H1 (cell line): ENCODE measurements at regions not wholly inside any gene's neighbourhood (a gene's known extent, or its start where the extent isn't known, plus 50 kb on each side); places are given as distances from the start of the nearest gene placed in this dataset.

ENCODE experiments used
- CTCF ChIA-PET: fragments of 300-600 bp; sonication (Branson Sonifier 250); formaldehyde crosslinking; loops from one replicate; lab custom pipeline; 2021; ENCODE audit not compliant: partially characterized antibody; lab: Charles Lee
- POLR2A ChIA-PET: fragments of 300-600 bp; sonication (Branson Sonifier 250); formaldehyde crosslinking; loops from one replicate; lab custom pipeline; 2021; ENCODE audit warnings: inconsistent platforms; ENCODE audit not compliant: partially characterized antibody; lab: Charles Lee
- DNase-seq, 2 experiments: peaks; one replicate each; pipeline versions ENCODE4 v3.0.0 to v3.0.0-alpha.2; 2010 to 2022; ENCODE audit warnings: low spot score in 2 of 2, low read depth in 1 of 2, mixed read lengths in 1 of 2
- FAIRE-seq: peaks from 2 replicates; lab custom pipeline; 2011; peaks lifted over from hg19 to GRCh38; lab: Jason Lieb, UNC
- H2AFZ ChIP-seq: 2 replicates; pipeline ENCODE4 v1.8.1; 2012; ENCODE audit warnings: low read length, inconsistent platforms
- H2AK5ac ChIP-seq: 2 replicates; pipeline ENCODE4 v1.6.1; 2013; ENCODE audit warnings: low read depth, low read length
- H2BK120ac ChIP-seq: replicated peaks from 2 replicates; pipeline ENCODE3; 2013; ENCODE audit warnings: low read depth, low read length, inconsistent platforms
- H2BK12ac ChIP-seq: 2 replicates; pipeline ENCODE4 v1.6.1; 2013; ENCODE audit warnings: low read depth, low read length
- H2BK15ac ChIP-seq: 2 replicates; pipeline ENCODE4 v1.6.1; 2013; ENCODE audit warnings: low read length
- H2BK20ac ChIP-seq: 2 replicates; pipeline ENCODE4 v1.6.1; 2013; ENCODE audit warnings: low read length
- H2BK5ac ChIP-seq: 2 replicates; pipeline ENCODE4 v1.6.1; 2013; ENCODE audit warnings: low read depth, low read length
- H3K14ac ChIP-seq: 2 replicates; pipeline ENCODE4 v1.6.1; 2013; ENCODE audit warnings: inconsistent platforms; ENCODE audit not compliant: insufficient read length
- H3K18ac ChIP-seq: 2 replicates; pipeline ENCODE4 v1.6.1; 2013; ENCODE audit warnings: low read length; ENCODE audit errors: extremely low read depth
- H3K23ac ChIP-seq: 2 replicates; pipeline ENCODE4 v1.6.1; 2013; ENCODE audit warnings: inconsistent platforms; ENCODE audit not compliant: insufficient read length
- H3K23me2 ChIP-seq: 2 replicates; pipeline ENCODE4 v1.6.1; 2013; ENCODE audit warnings: low read depth, low read length
- H3K27ac ChIP-seq: 2 replicates; pipeline ENCODE4 v1.6.1; 2011; ENCODE audit warnings: low read depth, low read length, inconsistent platforms
- H3K27me3 ChIP-seq, 4 experiments: replicated peaks in 1 of 4; 1 replicate in 1 of 4; 2 replicates in 3 of 4; pipeline versions ENCODE4 v1.6.1 to v1.8.1; 2011 to 2013; ENCODE audit warnings: low read length in 3 of 4, mild to moderate bottlenecking in 3 of 4, inconsistent platforms in 2 of 4, mixed read lengths in 2 of 4, moderate library complexity in 1 of 4; ENCODE audit not compliant: control insufficient read depth in 3 of 4, insufficient read depth in 3 of 4; ENCODE audit errors: extremely low read depth in 1 of 4
- H3K36me3 ChIP-seq, 4 experiments: 2 replicates each; pipeline versions ENCODE4 v1.6.1 to v1.8.1; 2011 to 2013; ENCODE audit warnings: mild to moderate bottlenecking in 4 of 4, low read length in 3 of 4, moderate library complexity in 2 of 4, control low read depth in 1 of 4, inconsistent platforms in 1 of 4; ENCODE audit not compliant: insufficient read depth in 4 of 4, control insufficient read depth in 2 of 4
- H3K4ac ChIP-seq: replicated peaks from 2 replicates; pipeline ENCODE3; 2013; ENCODE audit warnings: low read length, low read depth, mixed read lengths, inconsistent platforms; ENCODE audit not compliant: insufficient read length
- H3K4me1 ChIP-seq, 4 experiments: replicated peaks in 1 of 4; 1 replicate in 1 of 4; 2 replicates in 3 of 4; pipeline versions ENCODE4 v1.6.1 to v1.8.1; 2011 to 2013; ENCODE audit warnings: low read length in 3 of 4, inconsistent platforms in 2 of 4, mixed read lengths in 1 of 4; ENCODE audit not compliant: insufficient read depth in 4 of 4, control insufficient read depth in 3 of 4
- H3K4me2 ChIP-seq, 2 experiments: 2 replicates each; pipeline versions ENCODE4 v1.6.1 to v1.8.1; 2011 to 2013; ENCODE audit warnings: low read depth in 2 of 2, low read length in 2 of 2, control low read depth in 1 of 2, inconsistent platforms in 1 of 2, mild to moderate bottlenecking in 1 of 2; ENCODE audit not compliant: insufficient read depth in 1 of 2
- H3K4me3 ChIP-seq, 4 experiments: fragments of 200-600, 300-600 bp in 1 of 4; sonication (generic), shearing (Covaris generic), sonication (Bioruptor Twin) in 1 of 4; 2 replicates each; pipeline versions ENCODE4 v1.5.1 to v1.8.1; 2011 to 2016; ENCODE audit warnings: low read length in 4 of 4, low read depth in 3 of 4, control low read depth in 2 of 4, inconsistent platforms in 2 of 4, mild to moderate bottlenecking in 2 of 4, mixed read lengths in 1 of 4, moderate library complexity in 1 of 4; ENCODE audit not compliant: insufficient read depth in 2 of 4; ENCODE audit errors: extremely low read depth in 1 of 4
- H3K56ac ChIP-seq: replicated peaks from 2 replicates; pipeline ENCODE3; 2013; ENCODE audit warnings: low read depth, mild to moderate bottlenecking, mixed read lengths, low read length, inconsistent platforms; ENCODE audit not compliant: insufficient read length
- H3K79me1 ChIP-seq: 2 replicates; pipeline ENCODE4 v1.6.1; 2013; ENCODE audit warnings: low read depth, low read length, control low read depth
- H3K79me2 ChIP-seq, 2 experiments: 2 replicates each; pipeline versions ENCODE4 v1.6.1 to v1.8.1; 2012 to 2013; ENCODE audit warnings: low read length in 2 of 2, mild to moderate bottlenecking in 2 of 2, inconsistent platforms in 1 of 2; ENCODE audit not compliant: insufficient read depth in 2 of 2, control insufficient read depth in 1 of 2
- H3K9ac ChIP-seq, 4 experiments: replicated peaks in 1 of 4; 1 replicate in 1 of 4; 2 replicates in 3 of 4; pipeline versions ENCODE4 v1.6.1 to v1.8.1; 2011 to 2013; ENCODE audit warnings: low read depth in 3 of 4, low read length in 3 of 4, control low read depth in 2 of 4, mild to moderate bottlenecking in 2 of 4, moderate library complexity in 2 of 4, inconsistent platforms in 1 of 4; ENCODE audit errors: extremely low read depth in 1 of 4
- H3K9me3 ChIP-seq, 2 experiments: 2 replicates each; pipeline versions ENCODE4 v1.6.1 to v1.8.1; 2012 to 2013; ENCODE audit warnings: mild to moderate bottlenecking in 2 of 2, moderate library complexity in 2 of 2, control low read depth in 1 of 2, inconsistent platforms in 1 of 2, low read depth in 1 of 2, low read length in 1 of 2, mixed read lengths in 1 of 2; ENCODE audit not compliant: insufficient read depth in 2 of 2
- H4K20me1 ChIP-seq, 2 experiments: replicated peaks in 1 of 2; 2 replicates each; pipeline versions ENCODE3 to v1.8.1; 2011 to 2013; ENCODE audit warnings: inconsistent platforms in 2 of 2, low read length in 2 of 2, mild to moderate bottlenecking in 1 of 2; ENCODE audit not compliant: insufficient read depth in 2 of 2, control insufficient read depth in 1 of 2
- H4K5ac ChIP-seq: 2 replicates; pipeline ENCODE4 v1.6.1; 2013; ENCODE audit warnings: low read length, low read depth, mixed read lengths, inconsistent platforms; ENCODE audit not compliant: insufficient read length
- H4K8ac ChIP-seq: 2 replicates; pipeline ENCODE4 v1.8.0; 2013; ENCODE audit warnings: mild to moderate bottlenecking, moderate library complexity, low read length, inconsistent platforms; ENCODE audit not compliant: insufficient read depth; ENCODE audit errors: extremely low read depth
- H4K91ac ChIP-seq: replicated peaks from 2 replicates; pipeline ENCODE3; 2013; ENCODE audit warnings: low read length, mixed read lengths, inconsistent platforms; ENCODE audit not compliant: insufficient read length
- CHD1 ChIP-seq: IDR thresholded peaks from 2 replicates; pipeline ENCODE4 v1.6.1; 2012; ENCODE audit warnings: low read depth, low read length, improper control_type of control experiment
- FOSL1 ChIP-seq: IDR thresholded peaks from 2 replicates; pipeline ENCODE4 v1.6.1; 2011; ENCODE audit warnings: mild to moderate bottlenecking, low read depth, low read length, moderate library complexity; ENCODE audit not compliant: insufficient read depth
- GTF2F1 ChIP-seq: IDR thresholded peaks from 2 replicates; pipeline ENCODE4 v1.6.1; 2012; ENCODE audit warnings: low read depth, low read length, improper control_type of control experiment, borderline replicate concordance
- TBP ChIP-seq: IDR thresholded peaks from 2 replicates; pipeline ENCODE4 v1.6.1; 2011; ENCODE audit warnings: low read depth, low read length, improper control_type of control experiment
- YY1 ChIP-seq: IDR thresholded peaks from 2 replicates; pipeline ENCODE4 v1.6.1; 2011; ENCODE audit warnings: low read depth, mild to moderate bottlenecking, low read length
- WGBS, 2 experiments: shearing (Covaris generic) in 1 of 2; methylation state at CpG; one replicate each; pipeline versions ENCODE4 v1.1.6 to v1.1.7; 2013 to 2015; ENCODE audit warnings: low lambda C conversion rate in 2 of 2, mixed read lengths in 2 of 2, inconsistent platforms in 1 of 2, low coverage in 1 of 2, missing lambda C conversion rate in 1 of 2; ENCODE audit not compliant: insufficient replicate concordance in 2 of 2, insufficient coverage in 1 of 2, insufficient read length in 1 of 2; ENCODE audit errors: extremely low coverage in 1 of 2, missing lambda C conversion rate in 1 of 2; 5-methylcytosine and 5-hydroxymethylcytosine counted together
- TF ChIP-seq, protein P1 (sequence below): IDR thresholded peaks from 2 replicates; pipeline ENCODE4 v1.6.1; 2011; ENCODE audit warnings: low read length, improper control_type of control experiment

DNA sequence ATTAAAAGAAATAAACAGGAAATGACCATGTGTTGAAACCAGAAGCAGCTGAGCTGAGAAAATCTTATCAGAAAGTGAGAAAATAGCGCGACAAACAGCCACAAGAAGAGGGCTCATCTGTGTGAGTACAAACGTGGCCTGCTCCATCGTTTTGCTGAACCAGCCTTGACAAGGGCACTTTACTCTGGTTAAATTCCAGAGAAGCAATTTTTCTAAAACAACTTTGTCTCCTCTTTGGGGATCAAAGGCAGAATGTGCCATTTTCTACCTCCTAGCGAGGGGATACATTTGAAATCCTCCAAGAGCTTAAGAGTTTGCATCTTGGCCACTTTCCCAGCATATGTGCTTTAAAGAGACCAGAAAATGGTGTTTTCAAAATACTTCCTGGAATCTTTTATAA lies 51.3 kb upstream of the VIPR2 start:
- Histone ChIP-seq H3K4me2 (no peak overlapping the region), H4K91ac (no peak overlapping the region), H3K79me1 (no peaks in the 10 kb centered on the region), H3K27me3 (no peaks in the 10 kb centered on the region), H3K4ac (no peak overlapping the region), H3K79me2 (no peaks in the 10 kb centered on the region), H2BK12ac (no peak overlapping the region), H3K4me1 (no peaks in the 10 kb centered on the region), H4K20me1 (no peaks in the 10 kb centered on the region), H3K18ac (no peak overlapping the region), H2BK15ac (no peak overlapping the region), H3K36me3 (no peaks in the 10 kb centered on the region; a peak in 2 of 8 replicates), H3K14ac (no peak overlapping the region), H3K27ac (no peak overlapping the region), H4K8ac (no peak overlapping the region), H4K5ac (no peak overlapping the region), H3K4me3 (no peak overlapping the region), H2AK5ac (no peak overlapping the region), H3K23ac (no peak overlapping the region), H2BK5ac (no peak overlapping the region), H2BK20ac (no peak overlapping the region), H3K9me3 (peaks cover 30 to 59% of the 10 kb centered on the region in 2 experiments), H2AFZ (no peak overlapping the region), H3K23me2 (no peaks in the 10 kb centered on the region), H2BK120ac (no peak overlapping the region), H3K56ac (no peak overlapping the region), H3K9ac (no peak overlapping the region)
- 77% methylated on average over 5 of the region's 5 CpGs; no CpG with 5 or more reads in 1 of the 2 experiments for WGBS, 2 experiments
- ChIA-PET POLR2A (no interaction called here), CTCF (no interaction called here)
- FAIRE-seq (no peak), DNase-seq (no peak)
- no peak for TF ChIP-seq TBP
- TF ChIP-seq YY1: no peak
- TF ChIP-seq CHD1: no peak
- TF ChIP-seq, protein P1, sequence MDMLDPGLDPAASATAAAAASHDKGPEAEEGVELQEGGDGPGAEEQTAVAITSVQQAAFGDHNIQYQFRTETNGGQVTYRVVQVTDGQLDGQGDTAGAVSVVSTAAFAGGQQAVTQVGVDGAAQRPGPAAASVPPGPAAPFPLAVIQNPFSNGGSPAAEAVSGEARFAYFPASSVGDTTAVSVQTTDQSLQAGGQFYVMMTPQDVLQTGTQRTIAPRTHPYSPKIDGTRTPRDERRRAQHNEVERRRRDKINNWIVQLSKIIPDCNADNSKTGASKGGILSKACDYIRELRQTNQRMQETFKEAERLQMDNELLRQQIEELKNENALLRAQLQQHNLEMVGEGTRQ: no peak
- TF ChIP-seq FOSL1: no peak
- no peak for TF ChIP-seq GTF2F1
